A549 (cell line): ENCODE measurements at regions not wholly inside any gene's neighbourhood (a gene's known extent, or its start where the extent isn't known, plus 50 kb on each side); places are given as distances from the start of the nearest gene placed in this dataset.

Source experiments
- CBX8 ChIP-seq: fragments of 200-600 bp; sonication (generic); IDR thresholded peaks from 2 replicates; pipeline ENCODE4 v1.6.1; 2016
- CTCF ChIP-seq: fragments of >200 bp; sonication (Bioruptor Twin); formaldehyde crosslinking; IDR thresholded peaks from 3 replicates; pipeline ENCODE4 v1.5.1; 2016
- EP300 ChIP-seq, 2 experiments: fragments of >200 bp; sonication (Bioruptor Twin); formaldehyde crosslinking; IDR thresholded peaks; 2 replicates in 1 of 2; 3 replicates in 1 of 2; pipeline ENCODE4 v1.6.1; 2016 to 2017
- MYC ChIP-seq: IDR thresholded peaks from 2 replicates; pipeline ENCODE4 v1.6.1; 2012; ENCODE audit warnings: mild to moderate bottlenecking, inconsistent platforms, low read length, improper control_type of control experiment, borderline replicate concordance
- POLR2A ChIP-seq: IDR thresholded peaks from 2 replicates; pipeline ENCODE4 v1.6.1; 2012; ENCODE audit warnings: mild to moderate bottlenecking, low read length
- RARB ChIP-seq: fragments of 250-450 bp; sonication (Bioruptor Pico); IDR thresholded peaks from 2 replicates; pipeline ENCODE4 v1.8.0; 2021; ENCODE audit warnings: mild to moderate bottlenecking, moderate library complexity
- RFX5 ChIP-seq: fragments of 450-650 bp; IDR thresholded peaks from 2 replicates; pipeline ENCODE4 v1.7.1; 2014; ENCODE audit warnings: antibody characterized with exemption, mild to moderate bottlenecking, moderate library complexity
- SREBF2 ChIP-seq: fragments of 450-650 bp; IDR thresholded peaks from 2 replicates; pipeline ENCODE4 v1.6.1; 2014; ENCODE audit warnings: mild to moderate bottlenecking, moderate library complexity

GRCh38 chr2:2886922-2887321 lies 490.7 kb downstream of the EIPR1 start:
- no peak for TF ChIP-seq EP300 (IDR thresholded peaks at IDR 0.05)
- TF ChIP-seq RFX5 = no peak
- TF ChIP-seq RARB (CRISPR knock-in tag) = no peak
- TF ChIP-seq MYC = no peak
- TF ChIP-seq CTCF = no peak
- no peak for TF ChIP-seq POLR2A
- no peak for TF ChIP-seq SREBF2
- TF ChIP-seq CBX8 = no peak
